Lower leg skin (tissue), 3 donors: ENCODE measurements at regions not wholly inside any gene's neighbourhood (a gene's known extent, or its start where the extent isn't known, plus 50 kb on each side); places are given as distances from the start of the nearest gene placed in this dataset.

Source experiments
- CTCF ChIP-seq, 3 donors: fragments of 450-650 bp; IDR thresholded peaks; one replicate each; pipeline ENCODE4 v1.5.1; 2016; ENCODE audit warnings: antibody characterized with exemption in 3 of 3, mild to moderate bottlenecking in 3 of 3, moderate library complexity in 2 of 3
- POLR2A ChIP-seq, 2 donors: fragments of 450-650 bp; IDR thresholded peaks; one replicate each; pipeline ENCODE4 v1.6.1; 2016 to 2017; ENCODE audit warnings: antibody characterized with exemption in 2 of 2, mild to moderate bottlenecking in 1 of 2, moderate library complexity in 1 of 2

- TF ChIP-seq CTCF (IDR thresholded peaks at IDR 0.05) (no peak), POLR2A (IDR thresholded peaks at IDR 0.05) (no peak)
Observed at GRCh38 chr6:14711056-14711703, 534.7 kb upstream of the JARID2 start.
